Effector memory CD8-positive, alpha-beta T cell (primary cell): ENCODE measurements at regions not wholly inside any gene's neighbourhood (a gene's known extent, or its start where the extent isn't known, plus 50 kb on each side); places are given as distances from the start of the nearest gene placed in this dataset.

Source experiments
- ATAC-seq: fragments of 150-1000 bp; cut with Tn5 transposase; replicated peaks from 2 replicates; pipeline ENCODE4 v1.10.0; 2021; ENCODE audit warnings: mild to moderate bottlenecking, moderate library complexity
- DNase-seq, 3 experiments: peaks; one replicate each; pipeline ENCODE4 v3.0.0; 2021
- H3K27ac Mint-ChIP-seq, 2 donors: one replicate each; pipeline ENCODE4 v1.8.0; 2022; ENCODE audit warnings: mild to moderate bottlenecking in 2 of 2, mixed read lengths in 2 of 2, moderate library complexity in 2 of 2
- H3K27me3 Mint-ChIP-seq, 2 donors: one replicate each; pipeline ENCODE4 v1.8.0; 2022; ENCODE audit warnings: mixed read lengths in 2 of 2
- H3K36me3 Mint-ChIP-seq: one replicate; pipeline ENCODE4 v1.8.0; 2022; ENCODE audit warnings: mild to moderate bottlenecking, moderate library complexity, mixed read lengths; ENCODE audit not compliant: insufficient read depth
- H3K4me1 Mint-ChIP-seq, 2 donors: one replicate each; pipeline ENCODE4 v1.8.0; 2022; ENCODE audit warnings: low read depth in 2 of 2, mixed read lengths in 2 of 2
- H3K4me3 Mint-ChIP-seq, 2 donors: one replicate each; pipeline ENCODE4 v1.8.0; 2022; ENCODE audit warnings: mild to moderate bottlenecking in 2 of 2, mixed read lengths in 2 of 2, moderate library complexity in 2 of 2
- H3K9me3 Mint-ChIP-seq, 2 donors: one replicate each; pipeline ENCODE4 v1.8.0; 2022; ENCODE audit warnings: mixed read lengths in 2 of 2

GRCh38 chrX:69290292-69290691 is 125.0 kb upstream of the PJA1 start:
- DNase-seq: no peak
- Mint-ChIP-seq H3K36me3 (no peaks in the 10 kb centered on the region), H3K27me3 (peaks cover 0 to 11% of the 10 kb centered on the region in 2 donors), H3K27ac (no peak overlapping the region), H3K4me1 (peaks cover 0 to 3% of the 10 kb centered on the region in 2 donors), H3K9me3 (no peaks in the 10 kb centered on the region), H3K4me3 (no peak overlapping the region)
- ATAC-seq: no peak

- Mint-ChIP-seq H3K36me3 (no peaks in the 10 kb centered on the region), H3K27ac (no peak overlapping the region), H3K27me3 (peaks cover 0 to 11% of the 10 kb centered on the region in 2 donors), H3K9me3 (no peaks in the 10 kb centered on the region), H3K4me1 (peaks cover 0 to 3% of the 10 kb centered on the region in 2 donors), H3K4me3 (no peak overlapping the region)
- ATAC-seq: no peak
- no peak for DNase-seq
These were observed 124.5 kb upstream of the PJA1 start for GRCh38 chrX:69289793-69290123.

GRCh38 chrX:69289046-69289792 is 124.0 kb upstream of the PJA1 start:
- Mint-ChIP-seq H3K27me3 (peaks cover 0 to 11% of the 10 kb centered on the region in 2 donors), H3K27ac (no peak overlapping the region), H3K36me3 (no peaks in the 10 kb centered on the region), H3K9me3 (no peaks in the 10 kb centered on the region), H3K4me3 (no peak overlapping the region), H3K4me1 (peaks cover 0 to 3% of the 10 kb centered on the region in 2 donors)
- no peak for DNase-seq
- ATAC-seq: no peak

GRCh38 chrX:69287095-69287494 is 121.8 kb upstream of the PJA1 start:
- no peaks in the 10 kb centered on the region for H3K36me3 Mint-ChIP-seq
- peaks cover 0 to 11% of the 10 kb centered on the region in 2 donors for H3K27me3 Mint-ChIP-seq
- no peak overlapping the region for H3K27ac Mint-ChIP-seq
- H3K4me1 Mint-ChIP-seq: peaks cover 0 to 2% of the 10 kb centered on the region in 2 donors
- no peak for ATAC-seq
- no peak overlapping the region for H3K4me3 Mint-ChIP-seq
- DNase-seq: no peak
- H3K9me3 Mint-ChIP-seq: no peaks in the 10 kb centered on the region

GRCh38 chrX:69286565-69286906 is 121.3 kb upstream of the PJA1 start:
- H3K4me3 Mint-ChIP-seq: peak overlapping the region in 1 of 2 donors; percentile 54
- H3K27me3 Mint-ChIP-seq: peaks cover 0 to 11% of the 10 kb centered on the region in 2 donors
- no peak for ATAC-seq
- peaks cover 0 to 2% of the 10 kb centered on the region in 2 donors for H3K4me1 Mint-ChIP-seq
- H3K27ac Mint-ChIP-seq: no peak overlapping the region
- H3K36me3 Mint-ChIP-seq: no peaks in the 10 kb centered on the region
- DNase-seq: no peak
- H3K9me3 Mint-ChIP-seq: no peaks in the 10 kb centered on the region

GRCh38 chrX:69285881-69286564 is 120.8 kb upstream of the PJA1 start:
- peak; percentile 52 for ATAC-seq
- Mint-ChIP-seq H3K27me3 (peaks cover 0 to 9% of the 10 kb centered on the region in 2 donors), H3K36me3 (no peaks in the 10 kb centered on the region), H3K4me3 (peak overlapping the region; percentile 2 to 54), H3K9me3 (no peaks in the 10 kb centered on the region), H3K4me1 (peaks cover 0 to 2% of the 10 kb centered on the region in 2 donors), H3K27ac (no peak overlapping the region)
- peak; percentile 39 to 43 (median 42) for DNase-seq

- Mint-ChIP-seq H3K36me3 (no peaks in the 10 kb centered on the region), H3K27me3 (peaks cover 0 to 3% of the 10 kb centered on the region in 2 donors), H3K9me3 (no peaks in the 10 kb centered on the region), H3K27ac (no peak overlapping the region), H3K4me1 (peaks cover 0 to 2% of the 10 kb centered on the region in 2 donors), H3K4me3 (peak overlapping the region; percentile 37 to 54)
- ATAC-seq (no peak), DNase-seq (no peak)
These were observed 120.2 kb upstream of the PJA1 start for GRCh38 chrX:69285401-69285877.

- H3K9me3 Mint-ChIP-seq: no peaks in the 10 kb centered on the region
- no peak for ATAC-seq
- no peak for DNase-seq
- no peak overlapping the region for H3K4me3 Mint-ChIP-seq
- peaks cover 0 to 7% of the 10 kb centered on the region in 2 donors for H3K27me3 Mint-ChIP-seq
- H3K27ac Mint-ChIP-seq: no peak overlapping the region
- no peaks in the 10 kb centered on the region for H3K36me3 Mint-ChIP-seq
- peaks cover 0 to 2% of the 10 kb centered on the region in 2 donors for H3K4me1 Mint-ChIP-seq
These were observed 119.2 kb upstream of the PJA1 start for GRCh38 chrX:69284491-69284890.

GRCh38 chrX:69282893-69283690 is 117.8 kb upstream of the PJA1 start:
- ATAC-seq: no peak
- no peak overlapping the region for H3K4me3 Mint-ChIP-seq
- H3K27ac Mint-ChIP-seq: no peak overlapping the region

GRCh38 chrX:69280933-69281332 is 115.7 kb upstream of the PJA1 start:
- H3K36me3 Mint-ChIP-seq: no peaks in the 10 kb centered on the region
- H3K4me3 Mint-ChIP-seq: no peak overlapping the region
- DNase-seq (no peak), ATAC-seq (no peak)
- H3K9me3 Mint-ChIP-seq: no peaks in the 10 kb centered on the region
- H3K27ac Mint-ChIP-seq: no peak overlapping the region
- no peaks in the 10 kb centered on the region for H3K4me1 Mint-ChIP-seq
- peaks cover 6 to 19% of the 10 kb centered on the region in 2 donors for H3K27me3 Mint-ChIP-seq

More at GRCh38 chrX:69282893-69283690, 117.8 kb upstream of the PJA1 start:
- no peaks in the 10 kb centered on the region for H3K36me3 Mint-ChIP-seq
- no peaks in the 10 kb centered on the region for H3K9me3 Mint-ChIP-seq
- DNase-seq: no peak
- H3K27me3 Mint-ChIP-seq: peaks cover 0 to 11% of the 10 kb centered on the region in 2 donors
- peaks cover 0 to 2% of the 10 kb centered on the region in 2 donors for H3K4me1 Mint-ChIP-seq

GRCh38 chrX:69279234-69279633 is 114.0 kb upstream of the PJA1 start:
- H3K9me3 Mint-ChIP-seq: no peaks in the 10 kb centered on the region
- peaks cover 6 to 19% of the 10 kb centered on the region in 2 donors for H3K27me3 Mint-ChIP-seq
- ATAC-seq (no peak), DNase-seq (no peak)
- no peak overlapping the region for H3K4me3 Mint-ChIP-seq
- no peaks in the 10 kb centered on the region for H3K4me1 Mint-ChIP-seq
- H3K36me3 Mint-ChIP-seq: peaks cover 2% of the 10 kb centered on the region
- H3K27ac Mint-ChIP-seq: no peak overlapping the region

GRCh38 chrX:69278031-69278687 is 112.9 kb upstream of the PJA1 start:
- Mint-ChIP-seq H3K36me3 (peaks cover 3% of the 10 kb centered on the region), H3K27me3 (peaks cover 12 to 28% of the 10 kb centered on the region in 2 donors), H3K9me3 (no peaks in the 10 kb centered on the region), H3K4me1 (no peaks in the 10 kb centered on the region), H3K27ac (no peak overlapping the region), H3K4me3 (no peak overlapping the region)
- DNase-seq: no peak
- ATAC-seq: no peak

- no peak overlapping the region for H3K27ac Mint-ChIP-seq
- ATAC-seq (no peak), DNase-seq (no peak)
- H3K4me3 Mint-ChIP-seq: no peak overlapping the region
- H3K9me3 Mint-ChIP-seq: no peaks in the 10 kb centered on the region
- peaks cover 3% of the 10 kb centered on the region for H3K36me3 Mint-ChIP-seq
- H3K27me3 Mint-ChIP-seq: peaks cover 12 to 28% of the 10 kb centered on the region in 2 donors
- H3K4me1 Mint-ChIP-seq: no peaks in the 10 kb centered on the region
These were observed 112.2 kb upstream of the PJA1 start for GRCh38 chrX:69277369-69277990.
